GM12873 (cell line): ENCODE measurements at regions not wholly inside any gene's neighbourhood (a gene's known extent, or its start where the extent isn't known, plus 50 kb on each side); places are given as distances from the start of the nearest gene placed in this dataset.

Experiments
- CTCF ChIP-seq: IDR thresholded peaks from 2 replicates; pipeline ENCODE4 v1.5.1; 2012; ENCODE audit warnings: low read depth, mild to moderate bottlenecking, moderate library complexity, low read length, control low read depth; ENCODE audit not compliant: insufficient read depth; ENCODE audit errors: missing control alignments

GRCh38 chr20:50439539-50440453 lies 70.4 kb upstream of the PTPN1 start:
- no peak for TF ChIP-seq CTCF

GRCh38 chr20:50442512-50442911 lies 67.7 kb upstream of the PTPN1 start:
- TF ChIP-seq CTCF = no peak

GRCh38 chr20:50445354-50446151 lies 64.6 kb upstream of the PTPN1 start:
- no peak for TF ChIP-seq CTCF

GRCh38 chr20:50446351-50447101 lies 63.7 kb upstream of the PTPN1 start:
- TF ChIP-seq CTCF = no peak

GRCh38 chr20:50447102-50447804 lies 62.9 kb upstream of the PTPN1 start:
- TF ChIP-seq CTCF = no peak

- no peak for TF ChIP-seq CTCF
These were observed 62.4 kb upstream of the PTPN1 start for GRCh38 chr20:50447817-50448216.
